ENCODE measurements at regions not wholly inside any gene's neighbourhood (a gene's known extent, or its start where the extent isn't known, plus 50 kb on each side); places are given as distances from the start of the nearest gene placed in this dataset.

DNA sequence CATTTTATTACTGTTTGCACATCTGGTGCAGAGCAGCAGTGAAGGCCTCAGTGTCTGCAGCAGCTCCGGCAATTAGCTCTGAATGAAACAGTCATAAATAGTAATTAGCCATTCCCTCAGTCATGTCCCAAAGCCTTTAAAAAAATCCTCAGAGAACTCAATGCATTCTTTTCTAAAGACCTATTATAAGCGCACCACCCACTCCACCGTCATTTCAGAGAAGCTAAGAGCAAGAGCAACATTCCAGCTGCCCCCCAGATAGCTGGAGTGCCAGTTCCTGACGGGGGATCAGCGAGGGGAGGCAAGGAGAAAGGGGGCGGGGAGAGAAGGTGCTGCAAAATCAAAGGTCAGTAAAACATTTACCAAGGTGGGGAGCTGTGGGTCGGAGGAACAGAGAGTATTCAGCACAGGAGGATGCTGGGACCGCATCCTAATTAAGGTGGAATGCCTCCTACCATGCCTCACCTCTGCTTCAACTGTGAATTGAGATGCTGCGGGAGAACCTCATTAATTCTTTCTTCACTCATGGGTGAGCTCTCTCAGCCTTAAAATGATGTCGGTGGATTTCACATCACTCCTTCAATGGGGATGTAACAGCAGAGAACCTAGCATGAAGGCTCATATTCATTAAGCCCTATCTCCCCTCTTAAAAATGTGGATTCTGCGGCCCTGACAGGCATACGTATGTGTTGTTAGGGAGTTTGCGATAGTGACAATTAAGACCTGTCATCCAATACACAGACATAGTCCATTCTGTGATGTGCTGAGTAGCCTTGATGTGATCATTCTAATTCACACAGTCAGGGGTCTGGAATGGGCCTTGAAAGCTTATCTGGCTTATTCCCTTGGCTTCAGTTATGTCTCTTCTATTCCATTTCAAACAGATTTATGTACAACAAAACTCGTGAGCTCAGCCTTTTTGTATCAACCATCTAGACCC is 469.5 kb upstream of the NRSN1 start:
- TF ChIP-seq CTCF (IDR thresholded peaks at IDR 0.05; ENCODE audit: low read length) (no peak), EZH2 (IDR thresholded peaks at IDR 0.05; ENCODE audit: borderline replicate concordance, low read length) (no peak)

Measured in OCI-LY1 (cell line).